GM12875 (cell line): ENCODE measurements at regions not wholly inside any gene's neighbourhood (a gene's known extent, or its start where the extent isn't known, plus 50 kb on each side); places are given as distances from the start of the nearest gene placed in this dataset.

Experiments used
- H3K4me3 ChIP-seq: one replicate; pipeline ENCODE4 v1.5.1; 2011; ENCODE audit warnings: low read depth, low read length, control low read depth
- CTCF ChIP-seq: IDR thresholded peaks from 2 replicates; pipeline ENCODE4 v1.5.1; 2011; ENCODE audit warnings: low read depth, mild to moderate bottlenecking, control low read depth, inconsistent platforms, low read length, moderate library complexity, borderline replicate concordance; ENCODE audit not compliant: insufficient read depth

- TF ChIP-seq CTCF = no peak
- H3K4me3 ChIP-seq = no peak overlapping the region
These were observed 496.2 kb downstream of the COG6 start for GRCh38 chr13:40151673-40152072.

- H3K4me3 ChIP-seq = no peak overlapping the region
- no peak for TF ChIP-seq CTCF
These were observed 496.7 kb downstream of the COG6 start for GRCh38 chr13:40152145-40152544.

GRCh38 chr13:40152922-40153321 is 497.5 kb downstream of the COG6 start:
- H3K4me3 ChIP-seq = no peak overlapping the region
- TF ChIP-seq CTCF = no peak

- no peak for TF ChIP-seq CTCF
- no peak overlapping the region for H3K4me3 ChIP-seq
These were observed 498.1 kb downstream of the COG6 start for GRCh38 chr13:40153516-40153915.

GRCh38 chr13:40155201-40155600 is 499.7 kb downstream of the COG6 start:
- no peak overlapping the region for H3K4me3 ChIP-seq
- no peak for TF ChIP-seq CTCF

GRCh38 chr13:40158218-40158617 is 502.8 kb downstream of the COG6 start:
- H3K4me3 ChIP-seq = no peak overlapping the region
- TF ChIP-seq CTCF = no peak

GRCh38 chr13:40158757-40159156 is 503.3 kb downstream of the COG6 start:
- no peak overlapping the region for H3K4me3 ChIP-seq
- no peak for TF ChIP-seq CTCF
